B cell (primary cell): ENCODE measurements at regions not wholly inside any gene's neighbourhood (a gene's known extent, or its start where the extent isn't known, plus 50 kb on each side); places are given as distances from the start of the nearest gene placed in this dataset.
"Not testable (repeated sequence)": the region's sequence is repeated elsewhere in the genome, so short reads cannot be mapped to it uniquely, and the experiment has no call there.

Source experiments
- ATAC-seq: fragments of 200-7000 bp; cut with Tn5 transposase; one replicate; pipeline ENCODE4 v1.10.0; 2021; ENCODE audit warnings: low read depth, mild to moderate bottlenecking, moderate number of reproducible peaks, moderate library complexity
- CTCF ChIA-PET: fragments of 350-600 bp; sonication (Branson Sonifier 250); formaldehyde crosslinking; loops from one replicate; lab custom pipeline; 2021; ENCODE audit warnings: antibody characterized with exemption, inconsistent platforms; lab: Charles Lee
- POLR2A ChIA-PET: fragments of 350-600 bp; sonication (Branson Sonifier 250); formaldehyde crosslinking; loops from one replicate; lab custom pipeline; 2021; ENCODE audit warnings: antibody characterized with exemption; lab: Charles Lee
- DNase-seq: peaks from one replicate; pipeline ENCODE4 v3.0.0; 2013
- H2AFZ ChIP-seq: 2 replicates; pipeline ENCODE4 v1.6.1; 2012; ENCODE audit warnings: mild to moderate bottlenecking, low read depth, low read length; ENCODE audit not compliant: insufficient read depth, poor library complexity, severe bottlenecking
- H3K27ac ChIP-seq, 2 donors: 1 replicate in 1 of 2; 2 replicates in 1 of 2; pipeline ENCODE4 v1.5.1; 2012 to 2013; ENCODE audit warnings: low read length in 2 of 2, mild to moderate bottlenecking in 2 of 2, moderate library complexity in 1 of 2
- H3K27me3 ChIP-seq, 4 experiments: fragments of 200-600 bp in 1 of 4; sonication (generic) in 1 of 4; replicated peaks in 1 of 4; 1 replicate in 2 of 4; 2 replicates in 2 of 4; pipeline versions ENCODE4 v1.6.1 to v1.7.0; 2013 to 2016; ENCODE audit warnings: low read length in 3 of 4, mild to moderate bottlenecking in 2 of 4, mixed read lengths in 1 of 4, moderate library complexity in 1 of 4; ENCODE audit not compliant: insufficient read depth in 4 of 4, control insufficient read depth in 3 of 4; ENCODE audit errors: control extremely low read depth in 1 of 4
- H3K36me3 ChIP-seq, 2 experiments: replicated peaks in 1 of 2; 1 replicate in 1 of 2; 2 replicates in 1 of 2; pipeline versions ENCODE4 v1.6.1 to v1.7.1; 2013; ENCODE audit warnings: low read length in 1 of 2; ENCODE audit not compliant: insufficient read depth in 2 of 2, control insufficient read depth in 1 of 2; ENCODE audit errors: control extremely low read depth in 1 of 2, extremely low read depth in 1 of 2
- H3K4me1 ChIP-seq, 2 donors: fragments of 200-600 bp in 1 of 2; sonication (generic) in 1 of 2; 1 replicate in 1 of 2; 2 replicates in 1 of 2; pipeline versions ENCODE4 v1.5.1 to v1.6.1; 2013 to 2017; ENCODE audit warnings: low read length in 2 of 2; ENCODE audit not compliant: control insufficient read depth in 2 of 2, insufficient read depth in 2 of 2
- H3K4me2 ChIP-seq: replicated peaks from 2 replicates; pipeline ENCODE3; 2012; ENCODE audit warnings: mild to moderate bottlenecking, low read depth, low read length; ENCODE audit not compliant: poor library complexity, severe bottlenecking
- H3K4me3 ChIP-seq, 5 experiments: fragments of 200-600 bp in 1 of 5; sonication (generic) in 1 of 5; 1 replicate in 3 of 5; 2 replicates in 2 of 5; pipeline versions ENCODE4 v1.5.1 to v1.7.0; 2011 to 2016; ENCODE audit warnings: low read length in 4 of 5, mild to moderate bottlenecking in 4 of 5, low read depth in 2 of 5, control low read depth in 1 of 5, moderate library complexity in 1 of 5; ENCODE audit not compliant: insufficient read depth in 1 of 5; ENCODE audit errors: control extremely low read depth in 1 of 5, extremely low read depth in 1 of 5
- H3K79me2 ChIP-seq: fragments of 200-600 bp; sonication (generic); one replicate; pipeline ENCODE4 v1.6.0; 2016; ENCODE audit warnings: low read length; ENCODE audit not compliant: control insufficient read depth, insufficient read depth
- H3K9ac ChIP-seq: fragments of 200-600 bp; sonication (generic); 2 replicates; pipeline ENCODE4 v1.6.1; 2017; ENCODE audit warnings: mild to moderate bottlenecking, low read length, moderate library complexity
- H3K9me3 ChIP-seq, 3 donors: one replicate each; pipeline versions ENCODE4 v1.6.1 to v1.7.1; 2013; ENCODE audit warnings: low read length in 2 of 3; ENCODE audit not compliant: control insufficient read depth in 2 of 3, insufficient read depth in 1 of 3; ENCODE audit errors: control extremely low read depth in 1 of 3
- H4K20me1 ChIP-seq: 2 replicates; pipeline ENCODE4 v1.6.0; 2012; ENCODE audit warnings: mild to moderate bottlenecking, low read length; ENCODE audit not compliant: insufficient read depth, control insufficient read depth, poor library complexity, severe bottlenecking
- H3K27ac Mint-ChIP-seq: one replicate; pipeline ENCODE4 v1.8.0; 2021; ENCODE audit warnings: mixed read lengths
- H3K27me3 Mint-ChIP-seq: one replicate; pipeline ENCODE4 v1.8.0; 2021; ENCODE audit warnings: mixed read lengths
- H3K4me1 Mint-ChIP-seq: one replicate; pipeline ENCODE4 v1.8.0; 2021; ENCODE audit warnings: mixed read lengths
- H3K4me3 Mint-ChIP-seq: one replicate; pipeline ENCODE4 v1.8.0; 2021; ENCODE audit warnings: mixed read lengths
- H3K9me3 Mint-ChIP-seq: one replicate; pipeline ENCODE4 v1.8.0; 2022; ENCODE audit warnings: mixed read lengths; ENCODE audit not compliant: insufficient read depth
- EZH2 ChIP-seq: IDR thresholded peaks from 2 replicates; pipeline ENCODE4 v1.6.1; 2012; ENCODE audit warnings: borderline replicate concordance, low read depth, mild to moderate bottlenecking, moderate library complexity, low read length; ENCODE audit not compliant: insufficient read depth, poor library complexity, severe bottlenecking
- WGBS: methylation state at CpG from one replicate; pipeline ENCODE4 v1.1.5; 2013; ENCODE audit warnings: missing lambda C conversion rate; ENCODE audit not compliant: insufficient coverage; 5-methylcytosine and 5-hydroxymethylcytosine counted together
- intact Hi-C: fragments of 100-400 bp; cut with micrococcal nuclease; formaldehyde crosslinking; loops from one replicate; pipeline ENCODE4 v1.10.0; 2022
- TF ChIP-seq, protein P1 (sequence below): fragments of 200-600 bp; IDR thresholded peaks from one replicate; pipeline ENCODE4 v1.8.0; 2022; ENCODE audit warnings: antibody characterized with exemption, mild to moderate bottlenecking

DNA sequence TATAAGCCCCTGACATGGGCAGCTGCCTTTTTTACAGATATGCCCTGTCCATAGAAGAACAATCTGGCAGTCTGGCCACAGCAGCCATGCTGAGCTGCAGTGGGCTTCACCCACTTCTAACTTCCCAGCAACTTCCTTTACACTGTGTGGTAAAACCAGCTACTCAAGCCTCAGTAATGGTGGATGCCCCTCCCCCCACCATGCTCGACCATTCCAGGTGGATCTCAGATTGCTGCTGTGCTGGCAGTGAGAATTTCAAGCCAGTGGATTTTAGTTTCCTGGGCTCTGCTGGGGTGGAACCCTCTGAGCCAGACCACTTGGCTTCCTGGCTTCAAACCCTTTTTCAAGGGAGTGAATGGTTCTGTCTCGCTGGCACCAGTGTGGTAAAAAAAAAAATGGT, 355.9 kb upstream of the EDA2R start:
- no peaks in the 10 kb centered on the region for H3K27me3 ChIP-seq
- H3K79me2 ChIP-seq = no peaks in the 10 kb centered on the region
- DNase-seq = no peak
- no peak overlapping the region for H3K9ac ChIP-seq
- H3K27ac ChIP-seq = no peak overlapping the region
- no peak for ATAC-seq
- Mint-ChIP-seq H3K9me3 (no peaks in the 10 kb centered on the region), H3K4me1 (no peaks in the 10 kb centered on the region), H3K27ac (no peak overlapping the region), H3K27me3 (no peaks in the 10 kb centered on the region), H3K4me3 (no peak overlapping the region)
- H3K4me2 ChIP-seq = no peak overlapping the region
- no peaks in the 10 kb centered on the region for H4K20me1 ChIP-seq
- no peaks in the 10 kb centered on the region for H3K36me3 ChIP-seq
- WGBS = no CpG with 5 or more reads among the region's 2 CpGs
- H3K4me3 ChIP-seq = no peak overlapping the region
- POLR2A ChIA-PET = no interaction called here
- intact Hi-C loops = no loop called here
- CTCF ChIA-PET = no interaction called here
- H2AFZ ChIP-seq = no peak overlapping the region
- no peaks in the 10 kb centered on the region for H3K4me1 ChIP-seq
- TF ChIP-seq, protein P1, sequence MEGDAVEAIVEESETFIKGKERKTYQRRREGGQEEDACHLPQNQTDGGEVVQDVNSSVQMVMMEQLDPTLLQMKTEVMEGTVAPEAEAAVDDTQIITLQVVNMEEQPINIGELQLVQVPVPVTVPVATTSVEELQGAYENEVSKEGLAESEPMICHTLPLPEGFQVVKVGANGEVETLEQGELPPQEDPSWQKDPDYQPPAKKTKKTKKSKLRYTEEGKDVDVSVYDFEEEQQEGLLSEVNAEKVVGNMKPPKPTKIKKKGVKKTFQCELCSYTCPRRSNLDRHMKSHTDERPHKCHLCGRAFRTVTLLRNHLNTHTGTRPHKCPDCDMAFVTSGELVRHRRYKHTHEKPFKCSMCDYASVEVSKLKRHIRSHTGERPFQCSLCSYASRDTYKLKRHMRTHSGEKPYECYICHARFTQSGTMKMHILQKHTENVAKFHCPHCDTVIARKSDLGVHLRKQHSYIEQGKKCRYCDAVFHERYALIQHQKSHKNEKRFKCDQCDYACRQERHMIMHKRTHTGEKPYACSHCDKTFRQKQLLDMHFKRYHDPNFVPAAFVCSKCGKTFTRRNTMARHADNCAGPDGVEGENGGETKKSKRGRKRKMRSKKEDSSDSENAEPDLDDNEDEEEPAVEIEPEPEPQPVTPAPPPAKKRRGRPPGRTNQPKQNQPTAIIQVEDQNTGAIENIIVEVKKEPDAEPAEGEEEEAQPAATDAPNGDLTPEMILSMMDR = no peak
- TF ChIP-seq EZH2 = no peak
- peaks cover 0 to 5% (median 0%) of the 10 kb centered on the region in 3 donors for H3K9me3 ChIP-seq

DNA sequence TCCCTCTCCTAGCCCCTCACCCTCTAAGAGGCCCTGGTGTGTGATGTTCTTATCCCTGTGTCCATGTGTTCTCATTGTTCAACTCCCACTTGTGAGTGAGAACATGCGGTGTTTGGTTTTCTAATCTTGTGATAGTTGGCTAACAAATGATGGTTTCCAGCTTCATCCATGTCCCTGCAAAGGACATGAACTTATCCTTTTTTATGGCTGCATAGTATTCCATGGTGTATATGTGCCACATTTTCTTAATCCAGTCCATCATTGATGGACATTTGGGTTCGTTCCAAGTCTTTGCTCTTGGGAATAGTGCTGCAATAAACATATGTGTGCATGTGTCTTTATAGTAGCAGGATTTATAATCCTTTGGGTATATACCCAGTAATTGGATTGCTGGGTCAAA, 353.2 kb upstream of the EDA2R start:
- CTCF ChIA-PET, H4K20me1 ChIP-seq, H3K36me3 ChIP-seq, POLR2A ChIA-PET, H3K4me2 ChIP-seq, intact Hi-C loops, H2AFZ ChIP-seq, H3K79me2 ChIP-seq, H3K27ac Mint-ChIP-seq, H3K9me3 ChIP-seq, H3K27me3 Mint-ChIP-seq, H3K9me3 Mint-ChIP-seq, H3K27me3 ChIP-seq, H3K9ac ChIP-seq, H3K27ac ChIP-seq, H3K4me1 ChIP-seq, ATAC-seq, H3K4me3 Mint-ChIP-seq, H3K4me3 ChIP-seq, DNase-seq, H3K4me1 Mint-ChIP-seq: not testable (repeated sequence)
- no CpG with 5 or more reads among the region's 2 CpGs for WGBS
